Activated T-cell treated with anti-CD3 and anti-CD28 coated beads, Interleukin-2, amount 50 U/mL, for 24 hours (primary cell): ENCODE measurements at regions not wholly inside any gene's neighbourhood (a gene's known extent, or its start where the extent isn't known, plus 50 kb on each side); places are given as distances from the start of the nearest gene placed in this dataset.

Experiments used
- DNase-seq: peaks from one replicate; pipeline ENCODE4 v3.0.0-alpha.2; 2020
- H3K27ac Mint-ChIP-seq: 2 replicates; pipeline ENCODE4 v1.8.0; 2020; ENCODE audit warnings: mild to moderate bottlenecking, mixed read lengths
- H3K27me3 Mint-ChIP-seq: 2 replicates; pipeline ENCODE4 v1.8.0; 2020; ENCODE audit warnings: mixed read lengths
- H3K36me3 Mint-ChIP-seq: 2 replicates; pipeline ENCODE4 v1.8.0; 2020; ENCODE audit warnings: low read depth, mixed read lengths
- H3K4me1 Mint-ChIP-seq: 2 replicates; pipeline ENCODE4 v1.8.0; 2020; ENCODE audit warnings: low read depth, mixed read lengths
- H3K4me3 Mint-ChIP-seq: 2 replicates; pipeline ENCODE4 v1.8.0; 2020; ENCODE audit warnings: mild to moderate bottlenecking, moderate library complexity, mixed read lengths
- H3K9me3 Mint-ChIP-seq: 2 replicates; pipeline ENCODE4 v1.8.0; 2020; ENCODE audit warnings: mixed read lengths

DNA sequence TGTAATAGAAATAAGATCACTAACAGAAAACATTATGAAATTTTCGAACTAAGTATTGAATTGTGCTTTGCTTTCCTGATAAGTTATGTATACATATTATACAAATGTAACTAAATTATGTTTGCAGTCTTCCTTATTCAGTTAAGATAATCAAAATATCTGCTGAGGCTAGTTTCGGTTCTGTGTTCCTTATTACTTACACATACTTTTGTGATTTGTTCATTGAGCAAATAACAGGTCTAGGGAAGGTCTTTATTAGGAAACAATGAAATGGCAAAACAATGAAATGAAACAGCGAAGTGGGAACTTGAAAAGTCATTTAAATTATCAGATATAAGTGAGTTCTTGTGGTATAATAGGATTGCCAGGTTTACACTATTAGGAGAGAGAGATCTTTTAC, 352.4 kb downstream of the GRIA2 start:
- Mint-ChIP-seq H3K36me3 (no peaks in the 10 kb centered on the region), H3K9me3 (peaks cover 2% of the 10 kb centered on the region), H3K4me1 (no peaks in the 10 kb centered on the region), H3K27me3 (no peaks in the 10 kb centered on the region), H3K27ac (no peak overlapping the region), H3K4me3 (no peak overlapping the region)
- DNase-seq, result no peak

DNA sequence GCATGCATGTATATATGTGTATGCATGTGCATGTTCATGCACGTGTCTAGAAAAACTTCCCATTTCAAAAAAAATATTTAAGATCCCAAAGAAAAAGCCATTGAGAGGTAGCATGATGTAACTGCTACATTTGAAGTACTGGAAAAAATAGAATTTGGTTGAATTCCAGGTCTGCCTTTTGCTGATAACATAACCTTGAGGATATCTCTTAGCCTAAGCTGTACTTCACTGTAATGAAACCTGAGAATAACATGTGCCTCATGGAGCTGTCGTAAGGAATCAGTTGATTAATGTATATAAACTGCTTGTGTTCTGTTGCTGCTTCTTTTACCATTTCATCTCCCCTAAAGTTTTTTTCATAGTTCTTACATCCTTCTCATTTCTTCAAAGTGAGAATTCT, 351.8 kb downstream of the GRIA2 start:
- Mint-ChIP-seq H3K4me1 (no peaks in the 10 kb centered on the region), H3K36me3 (no peaks in the 10 kb centered on the region), H3K27ac (no peak overlapping the region), H3K9me3 (peaks cover 2% of the 10 kb centered on the region), H3K4me3 (no peak overlapping the region), H3K27me3 (no peaks in the 10 kb centered on the region)
- no peak for DNase-seq

DNA sequence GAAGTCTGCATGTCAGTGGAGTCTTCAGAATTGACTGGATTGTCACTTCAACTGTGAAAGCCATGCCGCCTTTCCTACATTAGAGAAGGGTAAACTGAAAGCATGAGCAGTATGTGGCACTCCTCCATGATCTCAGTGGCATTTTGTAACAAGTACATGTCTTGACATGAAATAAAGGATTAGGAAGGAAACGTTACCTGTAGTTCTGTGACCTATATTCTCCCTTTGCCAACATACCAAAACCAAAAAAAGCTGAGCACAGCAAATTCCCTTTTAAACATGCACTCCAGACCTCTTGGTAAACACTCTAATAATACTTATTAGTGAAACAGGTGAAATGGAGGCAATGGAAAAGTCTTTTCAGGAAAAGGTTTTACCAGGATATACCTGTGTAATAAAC, 344.2 kb downstream of the GRIA2 start:
- H3K27me3 Mint-ChIP-seq, result no peaks in the 10 kb centered on the region
- H3K4me1 Mint-ChIP-seq, result no peaks in the 10 kb centered on the region
- H3K36me3 Mint-ChIP-seq, result no peaks in the 10 kb centered on the region
- DNase-seq, result no peak
- no peak overlapping the region for H3K4me3 Mint-ChIP-seq
- H3K27ac Mint-ChIP-seq, result no peak overlapping the region
- H3K9me3 Mint-ChIP-seq, result no peaks in the 10 kb centered on the region

DNA sequence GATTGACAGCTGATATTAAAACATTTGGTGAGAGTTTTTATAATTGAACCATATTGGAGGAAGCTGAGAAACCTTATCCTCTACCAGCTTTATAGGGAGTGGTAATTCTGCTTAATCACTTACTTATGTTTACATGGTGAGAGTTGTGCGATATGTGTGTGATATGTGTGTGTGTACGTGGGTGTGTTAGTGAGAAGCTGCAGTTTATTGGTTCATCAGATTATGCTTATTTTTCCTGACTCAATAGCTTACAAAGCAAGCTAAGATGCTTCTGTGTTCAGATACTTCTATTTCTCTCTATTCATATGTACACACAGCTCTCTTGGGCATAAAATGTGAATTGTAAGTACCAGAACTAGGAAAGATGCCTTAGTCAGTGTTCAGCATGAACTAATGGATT, 343.7 kb downstream of the GRIA2 start:
- H3K9me3 Mint-ChIP-seq, result no peaks in the 10 kb centered on the region

DNA sequence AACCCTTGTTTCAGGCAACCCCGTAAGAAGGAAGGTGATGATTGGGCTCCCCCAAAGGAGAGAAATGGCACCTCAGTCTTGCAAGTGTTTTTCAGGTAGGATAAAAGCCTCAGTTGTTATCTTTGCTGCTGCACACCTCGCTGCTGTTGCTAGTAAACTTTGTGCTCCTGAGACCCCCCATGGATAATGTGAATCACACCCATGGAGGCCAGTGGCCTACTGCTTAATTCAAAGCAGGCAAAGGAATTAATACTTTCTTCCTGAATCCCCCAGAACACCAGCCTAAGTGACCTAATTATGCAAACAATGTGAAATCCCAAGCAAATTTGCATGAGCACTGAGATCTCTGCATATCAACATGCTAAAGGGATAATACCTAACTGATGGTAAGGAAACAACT, 337.5 kb downstream of the GRIA2 start:
- H3K36me3 Mint-ChIP-seq, result no peaks in the 10 kb centered on the region
- H3K4me1 Mint-ChIP-seq, result no peaks in the 10 kb centered on the region
- H3K27me3 Mint-ChIP-seq, result no peaks in the 10 kb centered on the region
- H3K27ac Mint-ChIP-seq, result no peak overlapping the region
- no peak for DNase-seq
- no peak overlapping the region for H3K4me3 Mint-ChIP-seq
- H3K9me3 Mint-ChIP-seq, result no peaks in the 10 kb centered on the region

More for the DNA sequence above, 343.7 kb downstream of the GRIA2 start:
- Mint-ChIP-seq H3K4me1 (no peaks in the 10 kb centered on the region), H3K27me3 (no peaks in the 10 kb centered on the region), H3K4me3 (no peak overlapping the region), H3K36me3 (no peaks in the 10 kb centered on the region), H3K27ac (no peak overlapping the region)
- no peak for DNase-seq

DNA sequence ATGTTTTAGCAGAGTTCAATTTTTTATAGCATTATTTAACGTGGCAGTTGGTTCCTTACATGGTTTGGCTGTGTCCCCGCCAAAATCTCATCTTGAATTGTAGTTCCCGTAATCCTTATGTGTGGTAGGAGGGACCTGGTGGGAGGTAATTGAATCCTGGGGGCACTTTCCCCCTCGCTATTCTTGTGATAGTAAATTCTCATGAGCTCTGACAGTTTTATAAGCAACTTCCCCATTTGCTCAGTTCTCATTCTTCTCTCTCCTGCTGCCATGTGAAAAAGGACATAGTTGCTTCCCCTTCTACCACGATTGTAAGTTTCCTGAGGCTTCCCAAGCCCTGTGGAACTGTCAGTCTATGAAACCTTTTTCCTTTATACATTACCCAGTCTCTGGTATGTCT, 329.5 kb downstream of the GRIA2 start:
- Mint-ChIP-seq H3K9me3 (peaks cover 2% of the 10 kb centered on the region), H3K4me1 (no peaks in the 10 kb centered on the region), H3K27ac (no peak overlapping the region), H3K36me3 (no peaks in the 10 kb centered on the region), H3K27me3 (no peaks in the 10 kb centered on the region), H3K4me3 (no peak overlapping the region)
- DNase-seq, result no peak

DNA sequence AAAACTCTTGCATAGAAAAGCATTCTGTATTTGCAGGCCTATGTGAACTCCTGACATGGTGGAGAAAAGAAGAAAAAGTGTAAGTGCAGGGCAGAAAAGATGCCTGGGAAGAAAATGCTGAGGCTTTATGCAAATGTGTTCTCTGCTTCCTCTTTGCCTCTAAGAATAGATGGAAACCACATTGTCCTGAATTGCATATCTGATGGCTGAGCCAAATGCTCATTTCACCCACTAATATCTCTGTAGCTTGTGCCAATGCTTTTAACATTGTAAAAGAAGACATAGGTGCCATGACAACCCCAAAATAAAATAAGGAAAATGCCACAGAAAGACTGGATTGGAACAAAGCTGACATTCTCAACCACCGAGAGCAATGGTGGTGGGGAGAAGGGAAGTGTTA, 307.4 kb downstream of the GRIA2 start:
- Mint-ChIP-seq H3K4me3 (no peak overlapping the region), H3K4me1 (no peaks in the 10 kb centered on the region), H3K36me3 (no peaks in the 10 kb centered on the region), H3K27me3 (no peaks in the 10 kb centered on the region), H3K27ac (no peak overlapping the region), H3K9me3 (peaks cover 23% of the 10 kb centered on the region)
- DNase-seq, result no peak

DNA sequence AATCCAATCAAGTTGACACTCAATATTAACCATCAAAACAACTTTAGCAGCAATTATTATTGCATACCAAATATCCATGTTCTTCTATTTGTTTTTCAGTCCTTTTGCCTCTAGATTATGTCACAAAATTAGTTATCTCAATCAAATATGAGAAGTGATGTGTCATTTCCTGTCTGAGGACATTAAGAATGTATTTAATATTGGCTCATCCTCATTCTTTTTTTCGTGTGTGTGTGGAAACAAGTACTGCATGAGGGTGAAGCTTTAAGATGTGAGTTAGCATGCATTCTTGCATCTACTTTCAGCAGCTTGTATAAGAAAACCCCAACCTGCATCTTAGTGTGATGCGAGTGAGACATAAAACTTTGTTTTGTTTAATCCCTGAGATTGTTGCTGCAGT, 301.4 kb downstream of the GRIA2 start:
- Mint-ChIP-seq H3K27ac (no peak overlapping the region), H3K9me3 (peaks cover 8% of the 10 kb centered on the region), H3K4me3 (no peak overlapping the region), H3K27me3 (no peaks in the 10 kb centered on the region), H3K4me1 (no peaks in the 10 kb centered on the region), H3K36me3 (no peaks in the 10 kb centered on the region)
- DNase-seq, result no peak

DNA sequence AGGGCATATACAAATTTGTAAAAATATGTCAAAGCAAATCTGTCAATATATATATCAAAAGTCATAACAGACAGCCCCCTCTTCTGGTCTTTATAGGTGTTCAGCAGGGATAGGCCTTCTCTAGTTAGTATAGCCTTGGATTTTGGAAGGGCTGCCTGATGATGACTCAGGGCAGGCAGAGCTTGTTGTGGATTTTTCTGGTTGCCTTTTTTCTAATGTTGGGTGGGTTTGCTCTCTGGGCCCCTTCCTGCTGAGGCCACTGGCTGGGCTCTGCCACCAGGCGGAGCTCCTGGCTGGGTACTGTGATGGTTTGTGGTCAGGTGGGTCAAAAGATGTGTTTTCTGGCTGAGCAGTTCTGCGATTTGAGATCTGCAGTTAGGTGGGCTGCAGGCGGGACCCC, 294.2 kb downstream of the GRIA2 start:
- Mint-ChIP-seq H3K4me1 (no peaks in the 10 kb centered on the region), H3K9me3 (no peaks in the 10 kb centered on the region), H3K36me3 (no peaks in the 10 kb centered on the region), H3K27ac (no peak overlapping the region), H3K27me3 (no peaks in the 10 kb centered on the region), H3K4me3 (no peak overlapping the region)
- DNase-seq, result no peak

DNA sequence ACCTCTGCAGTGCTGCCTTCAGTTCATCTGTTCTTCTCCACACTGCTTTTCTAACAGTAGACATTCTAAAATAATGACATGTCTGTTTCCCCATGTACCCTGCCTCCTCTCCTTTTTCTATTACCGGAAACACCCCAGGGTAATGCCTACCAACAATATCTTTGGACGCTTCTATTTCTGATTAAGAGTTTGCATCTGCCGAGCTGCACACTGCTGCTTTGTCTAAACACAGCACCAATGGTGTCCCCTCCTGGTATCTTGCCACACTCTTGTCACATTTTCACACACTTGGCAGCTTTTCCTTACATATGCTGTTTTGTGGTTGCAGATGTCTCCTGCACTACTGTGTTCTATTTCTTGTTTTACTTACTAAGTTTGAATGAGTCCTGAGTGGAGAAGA, 288.8 kb downstream of the GRIA2 start:
- DNase-seq, result no peak
- H3K4me1 Mint-ChIP-seq, result no peaks in the 10 kb centered on the region
- no peak overlapping the region for H3K27ac Mint-ChIP-seq
- H3K27me3 Mint-ChIP-seq, result no peaks in the 10 kb centered on the region
- no peak overlapping the region for H3K4me3 Mint-ChIP-seq
- no peaks in the 10 kb centered on the region for H3K36me3 Mint-ChIP-seq
- H3K9me3 Mint-ChIP-seq, result peaks cover 6% of the 10 kb centered on the region

DNA sequence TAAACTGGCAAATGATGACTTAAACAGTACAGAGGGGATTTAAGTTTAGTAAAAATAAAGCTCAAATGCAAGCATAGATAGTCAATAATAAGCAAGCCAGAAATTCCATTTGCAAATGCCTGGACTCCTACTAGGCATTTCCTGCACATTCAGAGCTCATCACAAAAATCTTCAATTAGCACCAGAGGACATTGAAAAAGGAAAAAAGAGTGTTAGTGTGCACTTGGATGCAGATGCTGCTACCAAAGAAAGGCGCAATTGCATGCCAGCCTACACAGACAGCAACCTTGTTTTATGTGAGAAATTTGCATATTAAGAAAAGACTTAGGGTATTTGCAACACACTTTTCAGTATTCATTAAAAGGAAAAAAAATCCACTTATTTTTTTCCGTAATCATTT, 282.1 kb downstream of the GRIA2 start:
- Mint-ChIP-seq H3K36me3 (no peaks in the 10 kb centered on the region), H3K27ac (no peak overlapping the region), H3K4me1 (no peaks in the 10 kb centered on the region), H3K9me3 (peaks cover 9% of the 10 kb centered on the region), H3K27me3 (no peaks in the 10 kb centered on the region), H3K4me3 (no peak overlapping the region)
- no peak for DNase-seq

DNA sequence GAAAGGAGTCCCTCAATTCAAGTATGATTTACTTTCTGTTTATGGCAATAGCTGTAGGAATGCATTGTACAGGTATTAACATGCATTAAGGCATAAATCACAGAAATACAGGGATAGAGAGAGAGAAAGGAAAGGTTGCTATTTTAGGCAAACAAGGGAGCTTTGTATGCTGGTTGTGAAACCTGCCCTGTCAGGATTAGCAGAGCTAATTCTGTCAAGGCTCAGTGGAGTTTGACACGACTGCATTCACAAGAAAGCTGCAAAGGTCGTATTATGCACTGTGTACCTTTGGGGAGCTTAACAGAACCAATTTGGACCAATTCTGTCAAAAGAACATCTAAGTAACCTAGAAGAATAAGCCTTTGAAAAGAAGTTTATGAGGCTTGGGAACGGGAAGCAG, 239.3 kb downstream of the GRIA2 start:
- peaks cover 14% of the 10 kb centered on the region for H3K9me3 Mint-ChIP-seq
- no peaks in the 10 kb centered on the region for H3K36me3 Mint-ChIP-seq
- no peaks in the 10 kb centered on the region for H3K27me3 Mint-ChIP-seq
- H3K27ac Mint-ChIP-seq, result no peak overlapping the region
- H3K4me3 Mint-ChIP-seq, result no peak overlapping the region
- H3K4me1 Mint-ChIP-seq, result no peaks in the 10 kb centered on the region
- DNase-seq, result no peak

DNA sequence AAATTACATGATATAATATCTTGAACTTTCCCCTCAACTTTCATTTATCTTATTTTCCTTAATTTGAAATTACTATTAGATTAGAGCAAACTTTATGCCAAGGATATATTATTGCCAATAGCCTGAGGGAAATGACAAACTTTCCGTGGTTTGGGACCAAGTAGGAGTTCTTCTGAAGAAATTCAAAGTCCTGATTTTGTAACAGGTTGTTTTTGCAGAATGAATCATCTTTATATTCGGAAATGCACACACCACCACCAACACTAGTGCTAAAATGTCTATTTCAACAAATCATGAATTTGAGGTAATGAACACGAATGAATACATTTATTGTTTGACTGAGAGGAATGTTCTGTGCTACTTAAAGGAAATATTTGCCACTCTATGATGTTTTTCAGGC, 226.7 kb downstream of the GRIA2 start:
- no peak for DNase-seq
- Mint-ChIP-seq H3K36me3 (no peaks in the 10 kb centered on the region), H3K4me3 (no peak overlapping the region), H3K9me3 (peaks cover 2% of the 10 kb centered on the region), H3K27me3 (no peaks in the 10 kb centered on the region), H3K4me1 (no peaks in the 10 kb centered on the region), H3K27ac (no peak overlapping the region)

DNA sequence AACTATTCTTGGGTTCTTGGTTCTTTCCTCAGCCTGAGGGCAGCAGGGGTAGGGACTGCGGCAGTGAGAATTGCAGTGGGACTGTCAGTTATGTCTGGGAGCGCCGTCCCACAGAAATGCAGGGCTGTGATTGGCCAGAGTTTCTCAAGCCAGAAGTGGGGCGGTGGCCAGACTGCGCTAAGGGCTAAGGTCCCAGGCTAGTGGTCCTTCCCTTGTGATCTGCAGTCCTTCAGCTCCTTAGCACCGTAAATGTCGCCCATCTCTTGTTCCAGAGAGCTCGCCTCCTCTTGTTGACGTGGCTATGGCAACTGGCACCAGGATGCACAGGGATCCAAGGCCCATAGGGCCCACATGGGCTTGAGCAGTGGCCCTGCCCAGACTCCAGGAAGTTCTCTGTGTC, 223.5 kb downstream of the GRIA2 start:
- Mint-ChIP-seq H3K4me1 (no peaks in the 10 kb centered on the region), H3K9me3 (peaks cover 2% of the 10 kb centered on the region), H3K27ac (no peak overlapping the region), H3K36me3 (no peaks in the 10 kb centered on the region), H3K4me3 (no peak overlapping the region), H3K27me3 (no peaks in the 10 kb centered on the region)
- DNase-seq, result no peak

DNA sequence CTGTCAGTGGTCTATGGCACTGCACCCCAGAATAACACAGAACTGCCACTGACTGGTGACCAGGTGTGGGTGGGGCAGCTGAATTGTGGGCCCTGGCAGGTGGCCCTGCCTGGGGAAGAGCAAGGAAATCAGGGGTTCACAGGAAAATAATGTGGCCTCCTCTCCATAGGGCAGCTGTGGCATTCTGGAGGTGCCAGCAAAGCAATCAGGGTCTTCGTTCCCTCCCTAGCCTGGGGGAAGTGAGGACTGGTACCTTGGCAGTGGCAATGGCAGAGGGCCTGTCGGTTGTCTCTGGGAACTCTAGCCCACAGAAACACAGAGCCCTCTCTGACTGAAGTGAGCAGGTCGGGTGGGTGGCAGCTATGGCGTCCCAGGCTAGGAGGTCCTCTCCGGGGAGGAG, 223.0 kb downstream of the GRIA2 start:
- H3K27me3 Mint-ChIP-seq, result no peaks in the 10 kb centered on the region
- H3K36me3 Mint-ChIP-seq, result no peaks in the 10 kb centered on the region
- no peak for DNase-seq
- no peaks in the 10 kb centered on the region for H3K4me1 Mint-ChIP-seq
- peaks cover 2% of the 10 kb centered on the region for H3K9me3 Mint-ChIP-seq
- no peak overlapping the region for H3K27ac Mint-ChIP-seq
- H3K4me3 Mint-ChIP-seq, result no peak overlapping the region

DNA sequence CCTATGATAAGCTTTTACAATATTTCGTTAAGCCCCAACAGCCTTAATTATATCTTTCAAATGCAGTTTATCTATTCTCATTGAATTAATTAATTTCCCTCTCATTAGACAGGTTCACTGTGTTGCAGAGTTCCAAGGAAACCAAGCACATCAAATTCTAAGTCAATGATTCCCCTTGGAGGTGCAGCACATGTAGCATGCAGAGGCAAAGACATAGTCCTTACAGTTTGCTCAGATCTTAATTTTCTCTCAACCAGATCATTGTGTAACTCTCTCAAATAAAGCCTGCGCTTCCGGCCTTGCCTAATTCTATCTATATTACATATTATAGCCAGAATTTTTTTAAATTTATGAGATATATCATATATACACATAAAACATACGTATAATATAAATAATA, 205.4 kb downstream of the GRIA2 start:
- Mint-ChIP-seq H3K4me1 (no peaks in the 10 kb centered on the region), H3K27ac (no peak overlapping the region), H3K4me3 (no peak overlapping the region), H3K36me3 (no peaks in the 10 kb centered on the region), H3K9me3 (peaks cover 14% of the 10 kb centered on the region), H3K27me3 (no peaks in the 10 kb centered on the region)
- DNase-seq, result no peak
